SK-N-SH treated with all-trans-retinoic acid at 6 μM for 48 hours (cell line): ENCODE measurements at regions not wholly inside any gene's neighbourhood (a gene's known extent, or its start where the extent isn't known, plus 50 kb on each side); places are given as distances from the start of the nearest gene placed in this dataset.

Experiments used
- ARNTL ChIP-seq: fragments of 450-650 bp; formaldehyde crosslinking; IDR thresholded peaks from 2 replicates; pipeline ENCODE4 v1.5.0; 2020; ENCODE audit warnings: low read depth, mild to moderate bottlenecking, moderate library complexity, borderline replicate concordance
- BACH2 ChIP-seq: fragments of 250-450 bp; sonication (Bioruptor Pico); IDR thresholded peaks from 2 replicates; pipeline ENCODE4 v1.9.0; 2021; ENCODE audit warnings: mild to moderate bottlenecking, borderline replicate concordance
- CREB5 ChIP-seq: fragments of 250-450 bp; sonication (Bioruptor Pico); IDR thresholded peaks from 2 replicates; pipeline ENCODE4 v1.5.1; 2020; ENCODE audit warnings: low read depth, mild to moderate bottlenecking, moderate library complexity
- CSRNP3 ChIP-seq: fragments of 250-450 bp; sonication (Bioruptor Pico); IDR thresholded peaks from 2 replicates; pipeline ENCODE4 v1.5.1; 2021; ENCODE audit warnings: mild to moderate bottlenecking, moderate library complexity
- GLIS3 ChIP-seq: fragments of 250-450 bp; sonication (Bioruptor Pico); IDR thresholded peaks from 2 replicates; pipeline ENCODE4 v1.5.0; 2020; ENCODE audit warnings: mild to moderate bottlenecking, moderate library complexity
- OSR1 ChIP-seq: fragments of 250-450 bp; sonication (Bioruptor Pico); IDR thresholded peaks from 2 replicates; pipeline ENCODE4 v1.8.0; 2022; ENCODE audit warnings: moderate library complexity, mild to moderate bottlenecking, inconsistent platforms
- PATZ1 ChIP-seq: fragments of 250-450 bp; sonication (Bioruptor Pico); IDR thresholded peaks from 2 replicates; pipeline ENCODE4 v1.8.0; 2020; ENCODE audit warnings: mild to moderate bottlenecking, moderate library complexity, borderline replicate concordance
- RARB ChIP-seq: fragments of 250-450 bp; sonication (Bioruptor Pico); IDR thresholded peaks from 2 replicates; pipeline ENCODE4 v1.8.0; 2021; ENCODE audit warnings: mild to moderate bottlenecking, moderate library complexity
- TOX ChIP-seq: fragments of 250-450 bp; sonication (Bioruptor Pico); IDR thresholded peaks from 2 replicates; pipeline ENCODE4 v1.8.0; 2021; ENCODE audit warnings: mild to moderate bottlenecking, moderate library complexity, borderline replicate concordance
- ZC3H10 ChIP-seq: fragments of 250-450 bp; sonication (Bioruptor Pico); IDR thresholded peaks from 2 replicates; pipeline ENCODE4 v1.5.1; 2021; ENCODE audit warnings: mild to moderate bottlenecking, moderate library complexity
- ZFP30 ChIP-seq: fragments of 450-650 bp; formaldehyde crosslinking; IDR thresholded peaks from 2 replicates; pipeline ENCODE4 v1.5.0; 2022; ENCODE audit warnings: mild to moderate bottlenecking, moderate library complexity
- ZNF565 ChIP-seq: fragments of 450-650 bp; formaldehyde crosslinking; conservative IDR thresholded peaks from 2 replicates; pipeline ENCODE4 v1.5.0; 2020; ENCODE audit warnings: low read depth, mild to moderate bottlenecking, moderate library complexity
- ZNF8 ChIP-seq: fragments of 450-650 bp; formaldehyde crosslinking; IDR thresholded peaks from 2 replicates; pipeline ENCODE4 v1.5.0; 2020; ENCODE audit warnings: mild to moderate bottlenecking, moderate library complexity

GRCh38 chr6:102980951-102981350 lies 1587.4 kb downstream of the GRIK2 start:
- TF ChIP-seq PATZ1 (CRISPR knock-in tag) (no peak), CREB5 (no peak), ZFP30 (CRISPR knock-in tag) (no peak), RARB (no peak), ARNTL (no peak), ZNF8 (CRISPR knock-in tag) (no peak), TOX (CRISPR knock-in tag) (no peak), BACH2 (CRISPR knock-in tag) (no peak), ZC3H10 (CRISPR knock-in tag) (no peak), CSRNP3 (CRISPR knock-in tag) (no peak), ZNF565 (no peak), GLIS3 (CRISPR knock-in tag) (no peak), OSR1 (no peak)
